Peyer's patch (tissue), 4 donors: ENCODE measurements at regions not wholly inside any gene's neighbourhood (a gene's known extent, or its start where the extent isn't known, plus 50 kb on each side); places are given as distances from the start of the nearest gene placed in this dataset.

Source experiments
- POLR2A ChIP-seq, 2 donors: fragments of 450-650 bp; IDR thresholded peaks; one replicate each; pipeline ENCODE4 v1.5.1; 2017; ENCODE audit warnings: antibody characterized with exemption in 2 of 2, mild to moderate bottlenecking in 2 of 2, moderate library complexity in 2 of 2
- TF ChIP-seq, protein P1 (sequence below), 6 experiments: fragments of 450-650 bp in 4 of 6; fragments of 200-600 bp in 2 of 6; sonication (generic) in 1 of 6; IDR thresholded peaks; one replicate each; pipeline ENCODE4 v1.5.1; 2017 to 2019; ENCODE audit warnings: antibody characterized with exemption in 6 of 6, mild to moderate bottlenecking in 3 of 6, moderate library complexity in 1 of 6

DNA sequence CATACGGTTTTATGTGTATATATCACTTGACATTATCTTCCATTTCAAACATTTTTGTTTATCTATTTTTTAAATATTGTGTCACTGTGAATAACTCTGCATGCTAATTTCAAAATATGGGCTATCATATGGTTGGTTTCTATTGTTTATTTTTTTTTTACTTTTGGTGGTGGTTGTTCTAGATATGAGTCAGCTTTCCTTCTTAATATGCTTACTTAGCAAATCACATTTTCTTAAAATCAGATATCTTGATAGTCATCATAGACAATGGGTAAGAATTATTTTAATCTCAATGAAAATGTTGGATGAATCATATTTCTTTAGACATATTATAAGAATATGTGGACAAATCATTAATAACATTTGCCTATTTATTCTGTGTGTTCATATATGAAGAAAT is 881.5 kb downstream of the BRINP3 start:
- TF ChIP-seq, protein P1, sequence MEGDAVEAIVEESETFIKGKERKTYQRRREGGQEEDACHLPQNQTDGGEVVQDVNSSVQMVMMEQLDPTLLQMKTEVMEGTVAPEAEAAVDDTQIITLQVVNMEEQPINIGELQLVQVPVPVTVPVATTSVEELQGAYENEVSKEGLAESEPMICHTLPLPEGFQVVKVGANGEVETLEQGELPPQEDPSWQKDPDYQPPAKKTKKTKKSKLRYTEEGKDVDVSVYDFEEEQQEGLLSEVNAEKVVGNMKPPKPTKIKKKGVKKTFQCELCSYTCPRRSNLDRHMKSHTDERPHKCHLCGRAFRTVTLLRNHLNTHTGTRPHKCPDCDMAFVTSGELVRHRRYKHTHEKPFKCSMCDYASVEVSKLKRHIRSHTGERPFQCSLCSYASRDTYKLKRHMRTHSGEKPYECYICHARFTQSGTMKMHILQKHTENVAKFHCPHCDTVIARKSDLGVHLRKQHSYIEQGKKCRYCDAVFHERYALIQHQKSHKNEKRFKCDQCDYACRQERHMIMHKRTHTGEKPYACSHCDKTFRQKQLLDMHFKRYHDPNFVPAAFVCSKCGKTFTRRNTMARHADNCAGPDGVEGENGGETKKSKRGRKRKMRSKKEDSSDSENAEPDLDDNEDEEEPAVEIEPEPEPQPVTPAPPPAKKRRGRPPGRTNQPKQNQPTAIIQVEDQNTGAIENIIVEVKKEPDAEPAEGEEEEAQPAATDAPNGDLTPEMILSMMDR (IDR thresholded peaks at IDR 0.05): no peak
- no peak for TF ChIP-seq POLR2A (IDR thresholded peaks at IDR 0.05)
